MM.1S (cell line): ENCODE measurements at regions not wholly inside any gene's neighbourhood (a gene's known extent, or its start where the extent isn't known, plus 50 kb on each side); places are given as distances from the start of the nearest gene placed in this dataset.

Source experiments
- EZH2 ChIP-seq: fragments of 300-600 bp; sonication (generic); optimal IDR thresholded peaks from 2 replicates; pipeline ENCODE3; 2017; ENCODE audit warnings: low read depth, mild to moderate bottlenecking, antibody characterized with exemption, low read length, mixed read lengths
- TF ChIP-seq, protein P1 (sequence below): fragments of 300-600 bp; sonication (generic); IDR thresholded peaks from 2 replicates; pipeline ENCODE4 v1.5.1; 2016; ENCODE audit warnings: antibody characterized with exemption, low read length, mixed read lengths

DNA sequence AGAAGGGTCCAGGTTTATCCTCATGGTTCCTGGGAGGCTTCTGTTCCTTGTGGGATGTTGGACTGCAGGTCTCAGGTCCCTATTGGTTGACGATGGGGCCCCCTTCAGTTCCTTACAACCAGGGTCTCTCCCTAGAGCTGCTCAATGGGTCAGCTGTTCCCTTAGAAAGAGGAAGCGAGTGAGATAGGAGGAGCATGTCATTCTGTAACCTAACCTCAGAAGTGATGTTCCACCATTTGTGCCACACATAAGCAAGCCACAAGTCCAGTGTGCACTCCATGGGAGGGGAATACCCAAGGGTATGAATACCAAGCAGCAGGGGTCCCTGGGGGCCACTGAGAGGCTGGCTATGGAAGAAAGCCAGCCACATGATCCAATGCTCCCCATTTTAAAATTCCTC, 192.7 kb downstream of the GATA3 start:
- TF ChIP-seq, protein P1, sequence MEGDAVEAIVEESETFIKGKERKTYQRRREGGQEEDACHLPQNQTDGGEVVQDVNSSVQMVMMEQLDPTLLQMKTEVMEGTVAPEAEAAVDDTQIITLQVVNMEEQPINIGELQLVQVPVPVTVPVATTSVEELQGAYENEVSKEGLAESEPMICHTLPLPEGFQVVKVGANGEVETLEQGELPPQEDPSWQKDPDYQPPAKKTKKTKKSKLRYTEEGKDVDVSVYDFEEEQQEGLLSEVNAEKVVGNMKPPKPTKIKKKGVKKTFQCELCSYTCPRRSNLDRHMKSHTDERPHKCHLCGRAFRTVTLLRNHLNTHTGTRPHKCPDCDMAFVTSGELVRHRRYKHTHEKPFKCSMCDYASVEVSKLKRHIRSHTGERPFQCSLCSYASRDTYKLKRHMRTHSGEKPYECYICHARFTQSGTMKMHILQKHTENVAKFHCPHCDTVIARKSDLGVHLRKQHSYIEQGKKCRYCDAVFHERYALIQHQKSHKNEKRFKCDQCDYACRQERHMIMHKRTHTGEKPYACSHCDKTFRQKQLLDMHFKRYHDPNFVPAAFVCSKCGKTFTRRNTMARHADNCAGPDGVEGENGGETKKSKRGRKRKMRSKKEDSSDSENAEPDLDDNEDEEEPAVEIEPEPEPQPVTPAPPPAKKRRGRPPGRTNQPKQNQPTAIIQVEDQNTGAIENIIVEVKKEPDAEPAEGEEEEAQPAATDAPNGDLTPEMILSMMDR = no peak
- TF ChIP-seq EZH2 = no peak
